Lower leg skin (tissue), 4 donors: ENCODE measurements at regions not wholly inside any gene's neighbourhood (a gene's known extent, or its start where the extent isn't known, plus 50 kb on each side); places are given as distances from the start of the nearest gene placed in this dataset.
"Not testable (repeated sequence)": the region's sequence is repeated elsewhere in the genome, so short reads cannot be mapped to it uniquely, and the experiment has no call there.

Experiments
- DNase-seq, 2 donors: peaks; one replicate each; pipeline ENCODE4 v3.0.0-alpha.2; 2019; ENCODE audit warnings: low spot score in 2 of 2
- H3K4me3 ChIP-seq: fragments of 200-600 bp; sonication (generic); 2 replicates; pipeline ENCODE4 v1.5.1; 2017; ENCODE audit warnings: mild to moderate bottlenecking, low read depth; ENCODE audit not compliant: poor library complexity, severe bottlenecking
- CTCF ChIP-seq, 3 donors: fragments of 450-650 bp; IDR thresholded peaks; one replicate each; pipeline ENCODE4 v1.5.1; 2016; ENCODE audit warnings: antibody characterized with exemption in 3 of 3, mild to moderate bottlenecking in 3 of 3, moderate library complexity in 2 of 3
- POLR2A ChIP-seq, 2 donors: fragments of 450-650 bp; IDR thresholded peaks; one replicate each; pipeline ENCODE4 v1.6.1; 2016 to 2017; ENCODE audit warnings: antibody characterized with exemption in 2 of 2, mild to moderate bottlenecking in 1 of 2, moderate library complexity in 1 of 2
- WGBS, 2 donors: methylation state at CpG; one replicate each; pipeline ENCODE4 v1.1.5; 2018; 5-methylcytosine and 5-hydroxymethylcytosine counted together
- intact Hi-C: fragments of 100-400 bp; cut with DNase I; formaldehyde crosslinking; loops from one replicate; pipeline ENCODE4 v1.15.0; 2023; ENCODE audit warnings: low total_unique reads

GRCh38 chr3:163552659-163552966 is 1525.7 kb downstream of the SI start:
- no peak overlapping the region for H3K4me3 ChIP-seq
- TF ChIP-seq CTCF (IDR thresholded peaks at IDR 0.05) (no peak), POLR2A (IDR thresholded peaks at IDR 0.05) (no peak)
- 93 to 97% methylated on average over 17 of the region's 17 CpGs for WGBS, 2 donors
- intact Hi-C loops, result no loop called here
- no peak for DNase-seq

- DNase-seq, intact Hi-C loops, H3K4me3 ChIP-seq: not testable (repeated sequence)
- WGBS, 2 donors, result 92 to 93% methylated on average over 27 to 34 of the region's 37 CpGs
Observed at GRCh38 chr3:163551915-163552658, 1526.2 kb downstream of the SI start.

- intact Hi-C loops, result no loop called here
- H3K4me3 ChIP-seq, result no peak overlapping the region
- no peak for DNase-seq
- 30 to 47% methylated on average over 1 of the region's 1 CpG for WGBS, 2 donors
- TF ChIP-seq POLR2A (IDR thresholded peaks at IDR 0.05) (no peak), CTCF (IDR thresholded peaks at IDR 0.05) (no peak)
Observed at GRCh38 chr3:163548015-163548414, 1530.3 kb downstream of the SI start.

GRCh38 chr3:163547014-163547685 is 1531.1 kb downstream of the SI start:
- TF ChIP-seq CTCF (IDR thresholded peaks at IDR 0.05), result no peak
- no peak for TF ChIP-seq POLR2A (IDR thresholded peaks at IDR 0.05)
- DNase-seq, result no peak
- intact Hi-C loops, result no loop called here
- H3K4me3 ChIP-seq, result no peak overlapping the region
- 54 to 64% methylated on average over 3 of the region's 3 CpGs for WGBS, 2 donors

GRCh38 chr3:163543662-163544061 is 1534.6 kb downstream of the SI start:
- DNase-seq, result no peak
- 73 to 76% methylated on average over 2 of the region's 2 CpGs for whole genome bisulfite sequencing, 2 donors
- H3K4me3 ChIP-seq, result no peak overlapping the region
- intact Hi-C loops, result no loop called here
- no peak for TF ChIP-seq POLR2A (IDR thresholded peaks at IDR 0.05)
- TF ChIP-seq CTCF (IDR thresholded peaks at IDR 0.05), result no peak

- WGBS, 2 donors, result 76 to 86% methylated on average over 1 of the region's 1 CpG
- no peak for DNase-seq
- no peak overlapping the region for H3K4me3 ChIP-seq
- intact Hi-C loops, result no loop called here
- TF ChIP-seq CTCF (IDR thresholded peaks at IDR 0.05) (no peak), POLR2A (IDR thresholded peaks at IDR 0.05) (no peak)
Observed at GRCh38 chr3:163541629-163542028, 1536.7 kb downstream of the SI start.
